ENCODE measurements at regions not wholly inside any gene's neighbourhood (a gene's known extent, or its start where the extent isn't known, plus 50 kb on each side); places are given as distances from the start of the nearest gene placed in this dataset.

GRCh38 chr5:84518370-84518769, 133.7 kb upstream of the EDIL3 start:
- Histone ChIP-seq H2AFZ (ENCODE audit: control insufficient read depth, low read depth, low read length) (no peak overlapping the region), H3K4me1 (ENCODE audit: control insufficient read depth, insufficient read depth, low read length) (no peaks in the 10 kb centered on the region), H3K79me2 (ENCODE audit: control insufficient read depth, insufficient read depth, low read length) (no peaks in the 10 kb centered on the region), H3K4me3 (no peak overlapping the region), H4K20me1 (ENCODE audit: control insufficient read depth, insufficient read depth) (no peaks in the 10 kb centered on the region), H3K9me3 (replicated peaks; ENCODE audit: control insufficient read depth, insufficient read depth, low read length) (no peaks in the 10 kb centered on the region), H3K36me3 (ENCODE audit: control insufficient read depth in 2 of 2, insufficient read depth in 2 of 2, low read length in 1 of 2) (no peaks in the 10 kb centered on the region), H3K9ac (ENCODE audit: control insufficient read depth, insufficient read depth, low read length) (no peak overlapping the region), H3K27ac (ENCODE audit: control insufficient read depth, insufficient read depth) (no peak overlapping the region), H3K27me3 (replicated peaks in 1 of 2; ENCODE audit: control insufficient read depth in 2 of 2, insufficient read depth in 2 of 2, low read length in 1 of 2) (no peaks in the 10 kb centered on the region), H3K4me2 (ENCODE audit: control insufficient read depth, insufficient read depth) (no peak overlapping the region)
- TF ChIP-seq HSF1 (IDR thresholded peaks at IDR 0.05; ENCODE audit: low read depth, low read length) (no peak), ZBTB33 (IDR thresholded peaks at IDR 0.05) (no peak), HCFC1 (IDR thresholded peaks at IDR 0.05; ENCODE audit: low read length) (no peak), NRF1 (conservative IDR thresholded peaks at IDR 0.05; ENCODE audit: low read depth, low read length) (no peak), MLLT1 (IDR thresholded peaks at IDR 0.05) (no peak), SUPT20H (IDR thresholded peaks at IDR 0.05; ENCODE audit: borderline replicate concordance, control insufficient read depth, low read depth, low read length) (no peak)
- no TSS peak for BruUV-seq (replicated peaks)
- SMC1A ChIA-PET (ENCODE audit: uncharacterized antibody, unreplicated experiment): no interaction called here
- FAIRE-seq: no peak
- RAD21 ChIA-PET (ENCODE audit: unreplicated experiment): no interaction called here
- in situ Hi-C loops (cut with MboI): no loop called here
- CTCF ChIA-PET: no interaction called here
- 56% methylated on average over 4 of the region's 4 CpGs for WGBS (ENCODE audit: insufficient coverage, insufficient replicate concordance, low lambda C conversion rate, missing lambda C conversion rate)
- no peak for ATAC-seq
- no peak for DNase-seq (ENCODE audit: low read depth, low spot score)
- intact Hi-C loops (cut with micrococcal nuclease; ENCODE audit: unreplicated experiment): no loop called here
- POLR2A ChIA-PET: no interaction called here
